OCI-LY7 (cell line): ENCODE measurements at regions not wholly inside any gene's neighbourhood (a gene's known extent, or its start where the extent isn't known, plus 50 kb on each side); places are given as distances from the start of the nearest gene placed in this dataset.

ENCODE experiments used
- BruUV-seq: library from RNA; stranded (reverse); fragments of 400-500 nt; replicated peaks from 2 replicates; lab custom pipeline; 2021; lab: Mats Ljungman, UMichigan
- CTCF ChIA-PET: fragments of 300-600 bp; sonication (Branson Sonifier 250); formaldehyde crosslinking; loops from one replicate; lab custom pipeline; 2022; ENCODE audit warnings: antibody characterized with exemption; ENCODE audit not compliant: unreplicated experiment; lab: Charles Lee
- POLR2A ChIA-PET: fragments of 300-600 bp; sonication (Branson Sonifier 250); formaldehyde crosslinking; loops from one replicate; lab custom pipeline; 2022; ENCODE audit warnings: antibody characterized with exemption; lab: Charles Lee
- DNase-seq: peaks from one replicate; pipeline ENCODE4 v3.0.0-alpha.2; 2015; ENCODE audit warnings: low spot score
- H2AFZ ChIP-seq: fragments of 200-600 bp; sonication (generic), shearing (Covaris generic); 2 replicates; pipeline ENCODE4 v1.6.1; 2014; ENCODE audit warnings: mild to moderate bottlenecking, antibody characterized with exemption, low read length, moderate library complexity
- H3K27ac ChIP-seq: fragments of 200-600 bp; sonication (generic); 2 replicates; pipeline ENCODE4 v1.5.1; 2014; ENCODE audit warnings: mixed run types, low read depth, mild to moderate bottlenecking, moderate library complexity, low read length, inconsistent platforms; ENCODE audit not compliant: poor library complexity, severe bottlenecking
- H3K36me3 ChIP-seq: fragments of 200-600 bp; sonication (generic); 2 replicates; pipeline ENCODE4 v1.6.1; 2014; ENCODE audit warnings: mild to moderate bottlenecking, antibody characterized with exemption, low read length, moderate library complexity, mixed read lengths; ENCODE audit not compliant: insufficient read depth
- H3K4me1 ChIP-seq: fragments of 200-600 bp; sonication (generic); 2 replicates; pipeline ENCODE4 v1.5.1; 2014; ENCODE audit warnings: mild to moderate bottlenecking, low read length; ENCODE audit not compliant: insufficient read depth, poor library complexity, severe bottlenecking
- H3K4me2 ChIP-seq: fragments of 200-600 bp; sonication (generic); 2 replicates; pipeline ENCODE4 v1.6.1; 2014; ENCODE audit warnings: mild to moderate bottlenecking, low read length
- H3K4me3 ChIP-seq: fragments of 200-600 bp; sonication (generic); 2 replicates; pipeline ENCODE4 v1.5.1; 2014; ENCODE audit warnings: mild to moderate bottlenecking, low read depth, low read length; ENCODE audit not compliant: poor library complexity, severe bottlenecking
- H3K79me2 ChIP-seq: fragments of 200-600 bp; sonication (generic); 2 replicates; pipeline ENCODE4 v1.6.1; 2016; ENCODE audit warnings: low read depth, mild to moderate bottlenecking, low read length, moderate library complexity, mixed read lengths; ENCODE audit not compliant: insufficient read depth
- H3K9me2 ChIP-seq: fragments of 200-600 bp; sonication (generic); 2 replicates; pipeline ENCODE4 v1.6.1; 2016; ENCODE audit warnings: mild to moderate bottlenecking, low read length, mixed read lengths; ENCODE audit not compliant: insufficient read depth
- H3K9me3 ChIP-seq: fragments of 200-600 bp; sonication (generic); 2 replicates; pipeline ENCODE4 v1.6.1; 2014; ENCODE audit warnings: mild to moderate bottlenecking, mixed run types, low read length, mixed read lengths
- H4K20me1 ChIP-seq: fragments of 200-600 bp; sonication (generic); 2 replicates; pipeline ENCODE4 v1.6.1; 2014; ENCODE audit warnings: mild to moderate bottlenecking, antibody characterized with exemption, low read length, moderate library complexity, mixed read lengths; ENCODE audit not compliant: insufficient read depth
- CTCF ChIP-seq: fragments of 200-600 bp; sonication (generic); conservative IDR thresholded peaks from 2 replicates; pipeline ENCODE4 v1.5.1; 2014; ENCODE audit warnings: mild to moderate bottlenecking, antibody characterized with exemption, low read length, moderate library complexity, mixed read lengths
- EZH2phosphoT487 ChIP-seq: fragments of 200-600 bp; sonication (generic); IDR thresholded peaks from 2 replicates; pipeline ENCODE4 v1.6.1; 2018; ENCODE audit warnings: low read depth, borderline replicate concordance, mild to moderate bottlenecking, mixed run types, antibody characterized with exemption, low read length, moderate library complexity, mixed read lengths
- intact Hi-C: fragments of 100-400 bp; cut with micrococcal nuclease; formaldehyde crosslinking; loops from one replicate; pipeline ENCODE4 v1.10.0; 2022; ENCODE audit not compliant: unreplicated experiment

GRCh38 chr21:21831036-21831435, 832.8 kb downstream of the NCAM2 start:
- BruUV-seq: no TSS peak
- H3K4me3 ChIP-seq: no peak overlapping the region
- no peak overlapping the region for H3K4me2 ChIP-seq
- peaks cover 18% of the 10 kb centered on the region for H3K9me3 ChIP-seq
- no peaks in the 10 kb centered on the region for H3K9me2 ChIP-seq
- no peak overlapping the region for H3K27ac ChIP-seq
- intact Hi-C loops: no loop called here
- no peaks in the 10 kb centered on the region for H3K36me3 ChIP-seq
- DNase-seq: no peak
- H4K20me1 ChIP-seq: no peaks in the 10 kb centered on the region
- no peaks in the 10 kb centered on the region for H3K4me1 ChIP-seq
- TF ChIP-seq EZH2phosphoT487 (no peak), CTCF (no peak)
- ChIA-PET CTCF (no interaction called here), POLR2A (no interaction called here)
- H3K79me2 ChIP-seq: no peaks in the 10 kb centered on the region
- no peak overlapping the region for H2AFZ ChIP-seq

GRCh38 chr21:21845901-21846300, 847.7 kb downstream of the NCAM2 start:
- no peak overlapping the region for H2AFZ ChIP-seq
- CTCF ChIA-PET: no interaction called here

More at GRCh38 chr21:21845901-21846300, 847.7 kb downstream of the NCAM2 start:
- no peaks in the 10 kb centered on the region for H4K20me1 ChIP-seq
- H3K4me2 ChIP-seq: no peak overlapping the region
- DNase-seq: no peak
- H3K4me1 ChIP-seq: no peaks in the 10 kb centered on the region
- H3K4me3 ChIP-seq: no peak overlapping the region
- H3K9me3 ChIP-seq: peaks cover 34% of the 10 kb centered on the region; the same call in 1 of the 2 replicates
- H3K9me2 ChIP-seq: no peaks in the 10 kb centered on the region
- POLR2A ChIA-PET: no interaction called here
- H3K36me3 ChIP-seq: no peaks in the 10 kb centered on the region
- TF ChIP-seq EZH2phosphoT487 (no peak), CTCF (no peak)
- no TSS peak for BruUV-seq
- intact Hi-C loops: no loop called here
- H3K27ac ChIP-seq: no peak overlapping the region
- no peaks in the 10 kb centered on the region for H3K79me2 ChIP-seq
